B cell (primary cell): ENCODE measurements at regions not wholly inside any gene's neighbourhood (a gene's known extent, or its start where the extent isn't known, plus 50 kb on each side); places are given as distances from the start of the nearest gene placed in this dataset.

Source experiments
- ATAC-seq: fragments of 200-7000 bp; cut with Tn5 transposase; one replicate; pipeline ENCODE4 v1.10.0; 2021; ENCODE audit warnings: low read depth, mild to moderate bottlenecking, moderate number of reproducible peaks, moderate library complexity
- CTCF ChIA-PET: fragments of 350-600 bp; sonication (Branson Sonifier 250); formaldehyde crosslinking; loops from one replicate; lab custom pipeline; 2021; ENCODE audit warnings: antibody characterized with exemption, inconsistent platforms; lab: Charles Lee
- POLR2A ChIA-PET: fragments of 350-600 bp; sonication (Branson Sonifier 250); formaldehyde crosslinking; loops from one replicate; lab custom pipeline; 2021; ENCODE audit warnings: antibody characterized with exemption; lab: Charles Lee
- DNase-seq: peaks from one replicate; pipeline ENCODE4 v3.0.0; 2013
- H2AFZ ChIP-seq: 2 replicates; pipeline ENCODE4 v1.6.1; 2012; ENCODE audit warnings: mild to moderate bottlenecking, low read depth, low read length; ENCODE audit not compliant: insufficient read depth, poor library complexity, severe bottlenecking
- H3K27ac ChIP-seq, 2 donors: 1 replicate in 1 of 2; 2 replicates in 1 of 2; pipeline ENCODE4 v1.5.1; 2012 to 2013; ENCODE audit warnings: low read length in 2 of 2, mild to moderate bottlenecking in 2 of 2, moderate library complexity in 1 of 2
- H3K27me3 ChIP-seq, 4 experiments: fragments of 200-600 bp in 1 of 4; sonication (generic) in 1 of 4; replicated peaks in 1 of 4; 1 replicate in 2 of 4; 2 replicates in 2 of 4; pipeline versions ENCODE4 v1.6.1 to v1.7.0; 2013 to 2016; ENCODE audit warnings: low read length in 3 of 4, mild to moderate bottlenecking in 2 of 4, mixed read lengths in 1 of 4, moderate library complexity in 1 of 4; ENCODE audit not compliant: insufficient read depth in 4 of 4, control insufficient read depth in 3 of 4; ENCODE audit errors: control extremely low read depth in 1 of 4
- H3K36me3 ChIP-seq, 2 experiments: replicated peaks in 1 of 2; 1 replicate in 1 of 2; 2 replicates in 1 of 2; pipeline versions ENCODE4 v1.6.1 to v1.7.1; 2013; ENCODE audit warnings: low read length in 1 of 2; ENCODE audit not compliant: insufficient read depth in 2 of 2, control insufficient read depth in 1 of 2; ENCODE audit errors: control extremely low read depth in 1 of 2, extremely low read depth in 1 of 2
- H3K4me1 ChIP-seq, 2 donors: fragments of 200-600 bp in 1 of 2; sonication (generic) in 1 of 2; 1 replicate in 1 of 2; 2 replicates in 1 of 2; pipeline versions ENCODE4 v1.5.1 to v1.6.1; 2013 to 2017; ENCODE audit warnings: low read length in 2 of 2; ENCODE audit not compliant: control insufficient read depth in 2 of 2, insufficient read depth in 2 of 2
- H3K4me2 ChIP-seq: replicated peaks from 2 replicates; pipeline ENCODE3; 2012; ENCODE audit warnings: mild to moderate bottlenecking, low read depth, low read length; ENCODE audit not compliant: poor library complexity, severe bottlenecking
- H3K4me3 ChIP-seq, 5 experiments: fragments of 200-600 bp in 1 of 5; sonication (generic) in 1 of 5; 1 replicate in 3 of 5; 2 replicates in 2 of 5; pipeline versions ENCODE4 v1.5.1 to v1.7.0; 2011 to 2016; ENCODE audit warnings: low read length in 4 of 5, mild to moderate bottlenecking in 4 of 5, low read depth in 2 of 5, control low read depth in 1 of 5, moderate library complexity in 1 of 5; ENCODE audit not compliant: insufficient read depth in 1 of 5; ENCODE audit errors: control extremely low read depth in 1 of 5, extremely low read depth in 1 of 5
- H3K79me2 ChIP-seq: fragments of 200-600 bp; sonication (generic); one replicate; pipeline ENCODE4 v1.6.0; 2016; ENCODE audit warnings: low read length; ENCODE audit not compliant: control insufficient read depth, insufficient read depth
- H3K9ac ChIP-seq: fragments of 200-600 bp; sonication (generic); 2 replicates; pipeline ENCODE4 v1.6.1; 2017; ENCODE audit warnings: mild to moderate bottlenecking, low read length, moderate library complexity
- H3K9me3 ChIP-seq, 3 donors: one replicate each; pipeline versions ENCODE4 v1.6.1 to v1.7.1; 2013; ENCODE audit warnings: low read length in 2 of 3; ENCODE audit not compliant: control insufficient read depth in 2 of 3, insufficient read depth in 1 of 3; ENCODE audit errors: control extremely low read depth in 1 of 3
- H4K20me1 ChIP-seq: 2 replicates; pipeline ENCODE4 v1.6.0; 2012; ENCODE audit warnings: mild to moderate bottlenecking, low read length; ENCODE audit not compliant: insufficient read depth, control insufficient read depth, poor library complexity, severe bottlenecking
- H3K27ac Mint-ChIP-seq: one replicate; pipeline ENCODE4 v1.8.0; 2021; ENCODE audit warnings: mixed read lengths
- H3K27me3 Mint-ChIP-seq: one replicate; pipeline ENCODE4 v1.8.0; 2021; ENCODE audit warnings: mixed read lengths
- H3K4me1 Mint-ChIP-seq: one replicate; pipeline ENCODE4 v1.8.0; 2021; ENCODE audit warnings: mixed read lengths
- H3K4me3 Mint-ChIP-seq: one replicate; pipeline ENCODE4 v1.8.0; 2021; ENCODE audit warnings: mixed read lengths
- H3K9me3 Mint-ChIP-seq: one replicate; pipeline ENCODE4 v1.8.0; 2022; ENCODE audit warnings: mixed read lengths; ENCODE audit not compliant: insufficient read depth
- CTCF ChIP-seq: fragments of 200-600 bp; IDR thresholded peaks from one replicate; pipeline ENCODE4 v1.8.0; 2022; ENCODE audit warnings: antibody characterized with exemption, mild to moderate bottlenecking
- EZH2 ChIP-seq: IDR thresholded peaks from 2 replicates; pipeline ENCODE4 v1.6.1; 2012; ENCODE audit warnings: borderline replicate concordance, low read depth, mild to moderate bottlenecking, moderate library complexity, low read length; ENCODE audit not compliant: insufficient read depth, poor library complexity, severe bottlenecking
- WGBS: methylation state at CpG from one replicate; pipeline ENCODE4 v1.1.5; 2013; ENCODE audit warnings: missing lambda C conversion rate; ENCODE audit not compliant: insufficient coverage; 5-methylcytosine and 5-hydroxymethylcytosine counted together
- intact Hi-C: fragments of 100-400 bp; cut with micrococcal nuclease; formaldehyde crosslinking; loops from one replicate; pipeline ENCODE4 v1.10.0; 2022

GRCh38 chr2:221818616-221819320 is 246.7 kb upstream of the EPHA4 start:
- Histone ChIP-seq H3K36me3 (no peaks in the 10 kb centered on the region), H3K27me3 (no peaks in the 10 kb centered on the region), H3K9me3 (peaks cover 0 to 7% (median 0%) of the 10 kb centered on the region in 3 donors), H3K79me2 (no peaks in the 10 kb centered on the region), H2AFZ (no peak overlapping the region), H3K4me2 (no peak overlapping the region), H3K4me1 (no peaks in the 10 kb centered on the region), H3K9ac (no peak overlapping the region), H3K27ac (no peak overlapping the region), H4K20me1 (no peaks in the 10 kb centered on the region), H3K4me3 (no peak overlapping the region)
- 89% methylated on average over 6 of the region's 9 CpGs for WGBS
- CTCF ChIA-PET: no interaction called here
- POLR2A ChIA-PET: no interaction called here
- no peak overlapping the region for H3K4me3 Mint-ChIP-seq
- no peaks in the 10 kb centered on the region for H3K4me1 Mint-ChIP-seq
- intact Hi-C loops: no loop called here
- no peak for DNase-seq
- ATAC-seq: no peak
- H3K27me3 Mint-ChIP-seq: no peaks in the 10 kb centered on the region
- H3K27ac Mint-ChIP-seq: no peak overlapping the region
- TF ChIP-seq CTCF: no peak
- no peak for TF ChIP-seq EZH2
- peaks cover 2% of the 10 kb centered on the region for H3K9me3 Mint-ChIP-seq

- H3K27me3 Mint-ChIP-seq: no peaks in the 10 kb centered on the region
- Histone ChIP-seq H3K79me2 (no peaks in the 10 kb centered on the region), H3K4me2 (no peak overlapping the region), H3K27me3 (no peaks in the 10 kb centered on the region), H2AFZ (no peak overlapping the region), H4K20me1 (no peaks in the 10 kb centered on the region), H3K36me3 (no peaks in the 10 kb centered on the region), H3K4me3 (no peak overlapping the region), H3K9me3 (peaks cover 0 to 7% (median 0%) of the 10 kb centered on the region in 3 donors), H3K9ac (no peak overlapping the region), H3K27ac (no peak overlapping the region), H3K4me1 (no peaks in the 10 kb centered on the region)
- DNase-seq: no peak
- CTCF ChIA-PET: no interaction called here
- TF ChIP-seq EZH2 (no peak), CTCF (no peak)
- WGBS: 90% methylated on average over 2 of the region's 3 CpGs
- POLR2A ChIA-PET: no interaction called here
- H3K4me3 Mint-ChIP-seq: no peak overlapping the region
- intact Hi-C loops: no loop called here
- no peak for ATAC-seq
- no peaks in the 10 kb centered on the region for H3K4me1 Mint-ChIP-seq
- H3K9me3 Mint-ChIP-seq: peaks cover 2% of the 10 kb centered on the region
- no peak overlapping the region for H3K27ac Mint-ChIP-seq
These were observed 245.8 kb upstream of the EPHA4 start for GRCh38 chr2:221817878-221818277.
